ENCODE measurements at regions not wholly inside any gene's neighbourhood (a gene's known extent, or its start where the extent isn't known, plus 50 kb on each side); places are given as distances from the start of the nearest gene placed in this dataset.
A peak's percentile ranks its signal among the peaks of the same experiment; 100 is the strongest.
"Not testable (repeated sequence)": the region's sequence is repeated elsewhere in the genome, so short reads cannot be mapped to it uniquely, and the experiment has no call there.

- not testable (repeated sequence) for DNase-seq (ENCODE audit: extremely low read depth in 1 of 11, low read depth in 9 of 11, low spot score in 4 of 11)
Measured at GRCh38 chr2:242076184-242076583, 206.7 kb downstream of the RTP5 start.

GRCh38 chr2:242078426-242078825, 208.9 kb downstream of the RTP5 start:
- DNase-seq (ENCODE audit: extremely low read depth in 1 of 11, low read depth in 9 of 11, low spot score in 4 of 11): not testable (repeated sequence)

GRCh38 chr2:242079792-242080191, 210.3 kb downstream of the RTP5 start:
- not testable (repeated sequence) for DNase-seq (ENCODE audit: extremely low read depth in 1 of 11, low read depth in 9 of 11, low spot score in 4 of 11)

- DNase-seq (ENCODE audit: extremely low read depth in 1 of 11, low read depth in 9 of 11, low spot score in 4 of 11): not testable (repeated sequence)
Measured at GRCh38 chr2:242080575-242081214, 211.2 kb downstream of the RTP5 start.

GRCh38 chr2:242084034-242084433, 214.5 kb downstream of the RTP5 start:
- DNase-seq (ENCODE audit: extremely low read depth in 1 of 11, low read depth in 9 of 11, low spot score in 4 of 11): not testable (repeated sequence)

GRCh38 chr2:242085024-242085674, 215.6 kb downstream of the RTP5 start:
- DNase-seq (ENCODE audit: extremely low read depth in 1 of 11, low read depth in 9 of 11, low spot score in 4 of 11): not testable (repeated sequence)

- no peak for DNase-seq (ENCODE audit: extremely low read depth in 1 of 11, low read depth in 9 of 11, low spot score in 4 of 11)
Measured at GRCh38 chr2:242085941-242086621, 216.6 kb downstream of the RTP5 start.

GRCh38 chr2:242088044-242088443, 218.5 kb downstream of the RTP5 start:
- not testable (repeated sequence) for DNase-seq (ENCODE audit: extremely low read depth in 1 of 11, low read depth in 9 of 11, low spot score in 4 of 11)

DNA sequence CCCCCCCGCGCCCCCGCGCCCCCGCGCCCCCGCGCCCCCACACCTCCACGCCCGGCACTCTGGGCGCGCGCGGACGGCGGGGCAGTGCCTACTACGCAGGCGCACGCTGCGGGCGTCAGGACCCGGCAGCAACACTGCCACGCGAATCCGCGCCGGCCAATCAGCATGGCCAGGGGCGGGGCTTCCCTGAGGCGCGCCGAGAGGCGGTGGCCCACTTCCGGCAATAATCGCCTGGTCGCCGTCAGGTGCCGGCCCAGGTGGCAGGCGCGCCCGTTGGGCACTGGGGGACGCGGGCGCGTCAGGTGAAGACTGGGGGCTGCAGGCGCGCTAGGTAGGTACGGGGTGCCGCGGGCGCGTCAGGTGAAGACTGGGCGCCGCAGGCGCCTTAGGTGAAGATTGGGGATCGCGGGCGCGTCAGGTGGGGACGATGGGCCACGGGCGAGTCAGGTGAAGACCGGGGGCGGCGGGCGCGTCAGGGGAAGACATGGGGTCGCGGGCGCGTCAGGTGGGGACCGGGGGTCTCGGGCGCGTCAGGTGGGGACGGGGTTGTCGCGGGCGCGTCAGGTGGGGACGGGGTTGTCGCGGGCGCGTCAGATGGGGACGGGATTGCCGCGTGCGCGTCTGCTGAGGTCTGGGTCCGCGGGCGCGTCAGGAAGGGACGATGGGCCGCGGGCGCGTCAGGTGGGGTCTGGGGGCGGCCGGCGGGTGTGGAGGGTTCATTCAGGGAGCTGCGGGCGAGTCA, 219.1 kb downstream of the RTP5 start:
- peak; percentile 33 to 85 (median 74) for DNase-seq (ENCODE audit: extremely low read depth in 1 of 11, low read depth in 9 of 11, low spot score in 4 of 11)

GRCh38 chr2:242089213-242089549, 219.7 kb downstream of the RTP5 start:
- DNase-seq (ENCODE audit: extremely low read depth in 1 of 11, low read depth in 9 of 11, low spot score in 4 of 11): not testable (repeated sequence)

GRCh38 chr2:242097278-242097677, 227.7 kb downstream of the RTP5 start:
- not testable (repeated sequence) for DNase-seq (ENCODE audit: extremely low read depth in 1 of 11, low read depth in 9 of 11, low spot score in 4 of 11)

GRCh38 chr2:242098034-242098433, 228.5 kb downstream of the RTP5 start:
- no peak for DNase-seq (ENCODE audit: extremely low read depth in 1 of 11, low read depth in 9 of 11, low spot score in 4 of 11)

- DNase-seq (ENCODE audit: extremely low read depth in 1 of 11, low read depth in 9 of 11, low spot score in 4 of 11): no peak
Measured at GRCh38 chr2:242098445-242099128, 229.1 kb downstream of the RTP5 start.

DNA sequence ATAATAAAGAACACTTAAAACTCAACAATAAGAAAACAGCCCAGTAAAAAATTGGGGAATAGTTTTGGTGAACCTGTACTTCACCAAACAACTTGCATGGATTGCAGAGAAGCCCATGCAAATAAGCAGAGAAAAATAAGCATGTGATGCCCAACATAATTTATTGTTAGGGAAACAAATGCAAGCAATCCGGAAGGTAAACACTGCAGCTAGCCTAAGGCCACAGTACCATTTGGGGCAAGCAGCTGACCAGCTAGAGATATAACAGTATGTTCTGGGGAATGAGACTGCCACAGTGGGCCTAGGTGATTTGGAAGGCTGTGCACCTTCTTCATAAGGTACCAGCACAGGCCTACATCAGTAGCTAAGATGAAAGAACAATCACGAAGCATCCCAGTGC, 233.6 kb downstream of the RTP5 start:
- DNase-seq (ENCODE audit: extremely low read depth in 1 of 11, low read depth in 9 of 11, low spot score in 4 of 11): not testable (repeated sequence)

- DNase-seq (ENCODE audit: extremely low read depth in 1 of 11, low read depth in 9 of 11, low spot score in 4 of 11): not testable (repeated sequence)
Measured at GRCh38 chr2:242104202-242104956, 234.8 kb downstream of the RTP5 start.

GRCh38 chr2:242107065-242107464, 237.5 kb downstream of the RTP5 start:
- DNase-seq (ENCODE audit: extremely low read depth in 1 of 11, low read depth in 9 of 11, low spot score in 4 of 11): not testable (repeated sequence)

GRCh38 chr2:242108797-242109500, 239.4 kb downstream of the RTP5 start:
- DNase-seq (ENCODE audit: extremely low read depth in 1 of 11, low read depth in 9 of 11, low spot score in 4 of 11): not testable (repeated sequence)

- not testable (repeated sequence) for DNase-seq (ENCODE audit: extremely low read depth in 1 of 11, low read depth in 9 of 11, low spot score in 4 of 11)
Measured at GRCh38 chr2:242109819-242110218, 240.3 kb downstream of the RTP5 start.

Data from renal cortex interstitium (tissue), 11 donors.